KMS-11 (cell line): ENCODE measurements at regions not wholly inside any gene's neighbourhood (a gene's known extent, or its start where the extent isn't known, plus 50 kb on each side); places are given as distances from the start of the nearest gene placed in this dataset.

Experiments used
- H2AFZ ChIP-seq: fragments of 200-600 bp; sonication (generic); 2 replicates; pipeline ENCODE4 v1.6.1; 2016; ENCODE audit warnings: antibody characterized with exemption, mixed run types, low read depth
- H3K27ac ChIP-seq: fragments of 200-600 bp; sonication (generic); 2 replicates; pipeline ENCODE4 v1.6.1; 2016; ENCODE audit warnings: mild to moderate bottlenecking, mixed run types
- H3K27me3 ChIP-seq: fragments of 200-600 bp; sonication (generic); 2 replicates; pipeline ENCODE4 v1.6.1; 2017; ENCODE audit warnings: mild to moderate bottlenecking, low read depth, mixed run types, moderate library complexity; ENCODE audit not compliant: insufficient read depth
- H3K36me3 ChIP-seq: fragments of 200-600 bp; sonication (generic); 2 replicates; pipeline ENCODE4 v1.6.1; 2017; ENCODE audit warnings: mild to moderate bottlenecking, mixed run types; ENCODE audit not compliant: insufficient read depth
- H3K4me1 ChIP-seq: fragments of 200-600 bp; sonication (generic); 2 replicates; pipeline ENCODE4 v1.6.1; 2016; ENCODE audit warnings: mild to moderate bottlenecking, low read depth, mixed run types; ENCODE audit not compliant: poor library complexity, severe bottlenecking
- H3K4me2 ChIP-seq: fragments of 200-600 bp; sonication (generic); 2 replicates; pipeline ENCODE4 v1.7.0; 2016; ENCODE audit warnings: mild to moderate bottlenecking, mixed run types
- H3K4me3 ChIP-seq: fragments of 200-600 bp; sonication (generic); IDR thresholded peaks from 2 replicates; pipeline ENCODE4 v1.6.1; 2017; ENCODE audit warnings: low read depth, low read length, mixed read lengths; ENCODE audit not compliant: insufficient read depth
- H3K79me2 ChIP-seq: fragments of 200-600 bp; sonication (generic); 2 replicates; pipeline ENCODE4 v1.6.1; 2016; ENCODE audit warnings: low read depth, mixed run types; ENCODE audit not compliant: insufficient read depth
- H3K9ac ChIP-seq: fragments of 200-600 bp; sonication (generic); 2 replicates; pipeline ENCODE4 v1.6.1; 2016; ENCODE audit warnings: mild to moderate bottlenecking, mixed run types
- H4K20me1 ChIP-seq: fragments of 200-600 bp; sonication (generic); 2 replicates; pipeline ENCODE4 v1.6.1; 2016; ENCODE audit warnings: mild to moderate bottlenecking, mixed run types; ENCODE audit not compliant: insufficient read depth
- TF ChIP-seq, protein P1 (sequence below): fragments of 200-600 bp; sonication (generic); conservative IDR thresholded peaks from 2 replicates; pipeline ENCODE4 v1.6.1; 2017; ENCODE audit warnings: low read depth, mild to moderate bottlenecking, antibody characterized with exemption, low read length, moderate library complexity, mixed read lengths

DNA sequence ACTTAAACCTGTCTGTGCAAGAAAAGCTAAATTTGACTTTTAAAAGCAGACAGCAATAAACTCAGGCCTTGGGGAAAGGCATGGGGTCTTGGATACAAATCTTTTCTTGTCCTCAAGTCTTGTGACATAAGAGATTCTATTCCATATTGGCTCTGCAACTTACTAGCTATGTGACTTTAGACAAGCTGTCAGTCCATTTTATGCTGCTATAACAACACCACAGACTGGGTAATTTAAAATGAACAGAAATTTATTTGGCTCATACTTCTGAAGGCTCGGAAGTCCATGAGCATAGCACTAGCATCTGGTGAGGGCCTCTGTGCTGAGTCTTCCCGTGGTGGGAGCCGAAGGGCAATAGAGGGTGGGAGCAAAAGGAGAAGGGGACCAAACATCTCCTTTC lies 246.0 kb upstream of the MOCS1 start:
- Histone ChIP-seq H4K20me1 (no peaks in the 10 kb centered on the region), H2AFZ (no peak overlapping the region), H3K27ac (no peak overlapping the region), H3K36me3 (no peaks in the 10 kb centered on the region), H3K27me3 (no peaks in the 10 kb centered on the region), H3K4me1 (no peaks in the 10 kb centered on the region), H3K79me2 (no peaks in the 10 kb centered on the region), H3K4me3 (no peak overlapping the region), H3K4me2 (no peak overlapping the region), H3K9ac (no peak overlapping the region)
- TF ChIP-seq, protein P1, sequence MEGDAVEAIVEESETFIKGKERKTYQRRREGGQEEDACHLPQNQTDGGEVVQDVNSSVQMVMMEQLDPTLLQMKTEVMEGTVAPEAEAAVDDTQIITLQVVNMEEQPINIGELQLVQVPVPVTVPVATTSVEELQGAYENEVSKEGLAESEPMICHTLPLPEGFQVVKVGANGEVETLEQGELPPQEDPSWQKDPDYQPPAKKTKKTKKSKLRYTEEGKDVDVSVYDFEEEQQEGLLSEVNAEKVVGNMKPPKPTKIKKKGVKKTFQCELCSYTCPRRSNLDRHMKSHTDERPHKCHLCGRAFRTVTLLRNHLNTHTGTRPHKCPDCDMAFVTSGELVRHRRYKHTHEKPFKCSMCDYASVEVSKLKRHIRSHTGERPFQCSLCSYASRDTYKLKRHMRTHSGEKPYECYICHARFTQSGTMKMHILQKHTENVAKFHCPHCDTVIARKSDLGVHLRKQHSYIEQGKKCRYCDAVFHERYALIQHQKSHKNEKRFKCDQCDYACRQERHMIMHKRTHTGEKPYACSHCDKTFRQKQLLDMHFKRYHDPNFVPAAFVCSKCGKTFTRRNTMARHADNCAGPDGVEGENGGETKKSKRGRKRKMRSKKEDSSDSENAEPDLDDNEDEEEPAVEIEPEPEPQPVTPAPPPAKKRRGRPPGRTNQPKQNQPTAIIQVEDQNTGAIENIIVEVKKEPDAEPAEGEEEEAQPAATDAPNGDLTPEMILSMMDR: no peak

DNA sequence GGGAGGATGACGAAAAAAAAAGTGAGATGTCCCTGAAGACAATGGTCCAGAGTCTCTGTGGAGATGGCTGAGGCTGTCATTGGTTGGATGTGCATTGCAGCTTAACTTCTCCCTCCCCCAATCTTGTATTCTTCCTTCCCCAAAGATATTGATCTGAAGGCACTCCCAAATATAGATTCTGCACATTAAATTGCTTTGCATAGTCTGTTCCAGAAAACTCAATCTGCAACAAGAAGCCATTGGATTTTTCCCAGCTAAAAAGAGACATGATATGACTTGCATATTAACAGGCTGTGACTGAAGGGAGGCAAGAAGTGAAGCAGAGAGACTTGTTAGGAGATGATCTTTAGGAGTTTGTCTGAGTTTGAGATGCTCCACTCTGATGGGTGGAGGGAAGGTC lies 245.2 kb upstream of the MOCS1 start:
- H3K4me3 ChIP-seq: no peak overlapping the region
- no peaks in the 10 kb centered on the region for H3K27me3 ChIP-seq
- H3K4me1 ChIP-seq: no peaks in the 10 kb centered on the region
- H3K4me2 ChIP-seq: no peak overlapping the region
- H3K27ac ChIP-seq: no peak overlapping the region
- TF ChIP-seq, protein P1: no peak
- H4K20me1 ChIP-seq: no peaks in the 10 kb centered on the region
- H3K36me3 ChIP-seq: no peaks in the 10 kb centered on the region
- no peaks in the 10 kb centered on the region for H3K79me2 ChIP-seq
- H3K9ac ChIP-seq: no peak overlapping the region
- H2AFZ ChIP-seq: no peak overlapping the region

DNA sequence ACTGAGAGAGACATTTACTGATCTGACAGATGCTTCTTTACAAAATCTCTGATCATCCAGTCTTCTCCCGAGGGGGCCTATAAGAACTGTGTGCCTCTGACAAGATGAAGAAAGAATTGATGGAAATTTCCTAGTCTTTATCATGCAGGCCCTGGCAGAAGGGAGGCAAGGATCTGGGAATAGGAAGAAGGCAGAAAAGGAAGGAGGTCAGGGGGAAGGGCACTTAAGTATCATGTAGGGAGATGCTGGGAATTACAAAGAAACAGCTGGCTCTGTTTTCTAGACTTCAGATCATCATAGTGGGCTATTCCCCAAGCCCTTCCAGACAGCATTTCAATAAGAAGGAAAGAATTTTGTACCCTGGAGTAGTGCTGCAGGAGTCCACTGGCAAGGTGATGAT lies 243.3 kb upstream of the MOCS1 start:
- TF ChIP-seq, protein P1: no peak
- Histone ChIP-seq H3K36me3 (no peaks in the 10 kb centered on the region), H3K9ac (no peak overlapping the region), H2AFZ (no peak overlapping the region), H3K27me3 (no peaks in the 10 kb centered on the region), H3K79me2 (no peaks in the 10 kb centered on the region), H3K4me1 (no peaks in the 10 kb centered on the region), H3K4me2 (no peak overlapping the region), H3K27ac (no peak overlapping the region), H4K20me1 (no peaks in the 10 kb centered on the region), H3K4me3 (no peak overlapping the region)

DNA sequence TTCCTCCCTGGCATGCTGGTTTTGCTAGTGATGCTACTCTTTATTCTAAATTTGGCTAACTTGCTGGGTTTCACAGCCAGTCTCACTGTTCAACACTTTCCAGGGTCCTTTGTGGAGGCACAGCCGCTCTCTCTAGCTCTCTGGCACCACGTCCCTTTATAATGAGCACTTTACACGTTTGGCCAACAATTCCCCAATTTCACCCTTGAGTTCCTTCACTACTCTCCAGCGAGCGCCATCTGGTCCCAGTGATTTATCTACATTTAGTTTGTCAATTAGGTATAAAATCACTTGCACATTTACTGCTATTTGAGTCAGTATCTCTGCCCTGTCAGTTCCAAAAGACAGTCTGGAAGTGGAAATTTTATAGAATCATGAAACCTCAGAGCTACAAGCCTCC lies 241.9 kb upstream of the MOCS1 start:
- Histone ChIP-seq H3K4me2 (no peak overlapping the region), H3K4me3 (no peak overlapping the region), H2AFZ (no peak overlapping the region), H3K4me1 (no peaks in the 10 kb centered on the region), H3K27me3 (no peaks in the 10 kb centered on the region), H3K9ac (no peak overlapping the region), H3K79me2 (no peaks in the 10 kb centered on the region), H3K36me3 (no peaks in the 10 kb centered on the region), H4K20me1 (no peaks in the 10 kb centered on the region), H3K27ac (no peak overlapping the region)
- TF ChIP-seq, protein P1: no peak

DNA sequence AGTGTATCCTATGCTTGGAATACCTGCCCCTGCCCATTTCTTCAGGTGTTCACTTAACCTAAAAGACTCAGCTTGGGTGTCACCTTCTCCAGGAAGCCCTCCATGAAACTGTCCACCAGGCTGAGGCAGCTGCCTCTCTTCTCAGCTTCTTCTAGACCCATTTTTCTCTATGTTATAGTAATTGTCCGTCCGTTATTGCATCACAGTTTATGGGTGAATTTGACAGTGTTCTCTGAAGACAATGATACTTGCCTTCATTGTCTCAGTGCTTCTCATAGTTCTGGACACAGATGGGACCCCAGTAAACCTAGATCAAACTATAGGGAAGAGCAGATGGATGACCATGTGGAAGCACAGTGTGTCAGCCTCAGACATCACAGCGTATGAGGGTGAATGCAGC lies 238.0 kb upstream of the MOCS1 start:
- H3K79me2 ChIP-seq: no peaks in the 10 kb centered on the region

More for the DNA sequence above, 238.0 kb upstream of the MOCS1 start:
- Histone ChIP-seq H3K4me2 (no peak overlapping the region), H3K27ac (no peak overlapping the region), H3K27me3 (no peaks in the 10 kb centered on the region), H3K4me1 (no peaks in the 10 kb centered on the region), H2AFZ (no peak overlapping the region), H3K4me3 (no peak overlapping the region), H4K20me1 (no peaks in the 10 kb centered on the region), H3K36me3 (no peaks in the 10 kb centered on the region), H3K9ac (no peak overlapping the region)
- TF ChIP-seq, protein P1: no peak
